ENCODE measurements at regions not wholly inside any gene's neighbourhood (a gene's known extent, or its start where the extent isn't known, plus 50 kb on each side); places are given as distances from the start of the nearest gene placed in this dataset.

GRCh38 chr2:201971531-201972228 is 62.0 kb upstream of the FZD7 start:
- CTCF ChIA-PET = interaction anchor here (1.0 kb wide), 1 partner anchor 111 kb away, joined by 3 read pairs; no protein-coding TSS in a partner anchor
- intact Hi-C loops (cut with micrococcal nuclease) = no loop called here
- Mint-ChIP-seq H3K27ac (no peak overlapping the region), H3K27me3 (peaks cover 21% of the 10 kb centered on the region), H3K36me3 (ENCODE audit: low read depth) (no peaks in the 10 kb centered on the region), H3K9me3 (peaks cover 4% of the 10 kb centered on the region), H3K4me3 (no peak overlapping the region), H3K4me1 (no peaks in the 10 kb centered on the region)
- ATAC-seq (ENCODE audit: low read depth) = no peak
- no peak for TF ChIP-seq CTCF (IDR thresholded peaks at IDR 0.05)
- POLR2A ChIA-PET = no interaction called here
- DNase-seq = no peak

- no peak for DNase-seq
- intact Hi-C loops (cut with micrococcal nuclease) = no loop called here
- ChIA-PET CTCF (interaction anchor here (1.0 kb wide), 1 partner anchor 112 kb away, joined by 3 read pairs; no protein-coding TSS in a partner anchor), POLR2A (no interaction called here)
- ATAC-seq (ENCODE audit: low read depth) = no peak
- TF ChIP-seq CTCF (IDR thresholded peaks at IDR 0.05) = no peak
- Mint-ChIP-seq H3K27ac (no peak overlapping the region), H3K27me3 (peaks cover 18% of the 10 kb centered on the region), H3K4me1 (no peaks in the 10 kb centered on the region), H3K9me3 (peaks cover 4% of the 10 kb centered on the region), H3K4me3 (no peak overlapping the region), H3K36me3 (ENCODE audit: low read depth) (no peaks in the 10 kb centered on the region)
Observed at GRCh38 chr2:201972621-201973255, 60.9 kb upstream of the FZD7 start.

GRCh38 chr2:201973305-201973928 is 60.2 kb upstream of the FZD7 start:
- no peaks in the 10 kb centered on the region for H3K4me1 Mint-ChIP-seq
- ChIA-PET CTCF (no interaction called here), POLR2A (no interaction called here)
- no peak for TF ChIP-seq CTCF (IDR thresholded peaks at IDR 0.05)
- no peak overlapping the region for H3K4me3 Mint-ChIP-seq
- no peak overlapping the region for H3K27ac Mint-ChIP-seq
- no peak for DNase-seq
- intact Hi-C loops (cut with micrococcal nuclease) = no loop called here
- peaks cover 18% of the 10 kb centered on the region for H3K27me3 Mint-ChIP-seq
- peaks cover 4% of the 10 kb centered on the region for H3K9me3 Mint-ChIP-seq
- no peaks in the 10 kb centered on the region for H3K36me3 Mint-ChIP-seq (ENCODE audit: low read depth)
- ATAC-seq (ENCODE audit: low read depth) = no peak

GRCh38 chr2:201974171-201975100 is 59.2 kb upstream of the FZD7 start:
- no peak for TF ChIP-seq CTCF (IDR thresholded peaks at IDR 0.05)
- H3K4me3 Mint-ChIP-seq = no peak overlapping the region
- intact Hi-C loops (cut with micrococcal nuclease) = no loop called here
- H3K27ac Mint-ChIP-seq = no peak overlapping the region
- H3K36me3 Mint-ChIP-seq (ENCODE audit: low read depth) = no peaks in the 10 kb centered on the region
- H3K27me3 Mint-ChIP-seq = peaks cover 20% of the 10 kb centered on the region
- ChIA-PET POLR2A (no interaction called here), CTCF (no interaction called here)
- no peak for ATAC-seq (ENCODE audit: low read depth)
- H3K9me3 Mint-ChIP-seq = peaks cover 4% of the 10 kb centered on the region
- no peaks in the 10 kb centered on the region for H3K4me1 Mint-ChIP-seq
- DNase-seq = no peak
